ENCODE measurements at regions not wholly inside any gene's neighbourhood (a gene's known extent, or its start where the extent isn't known, plus 50 kb on each side); places are given as distances from the start of the nearest gene placed in this dataset.
A peak's percentile ranks its signal among the peaks of the same experiment; 100 is the strongest.

DNA sequence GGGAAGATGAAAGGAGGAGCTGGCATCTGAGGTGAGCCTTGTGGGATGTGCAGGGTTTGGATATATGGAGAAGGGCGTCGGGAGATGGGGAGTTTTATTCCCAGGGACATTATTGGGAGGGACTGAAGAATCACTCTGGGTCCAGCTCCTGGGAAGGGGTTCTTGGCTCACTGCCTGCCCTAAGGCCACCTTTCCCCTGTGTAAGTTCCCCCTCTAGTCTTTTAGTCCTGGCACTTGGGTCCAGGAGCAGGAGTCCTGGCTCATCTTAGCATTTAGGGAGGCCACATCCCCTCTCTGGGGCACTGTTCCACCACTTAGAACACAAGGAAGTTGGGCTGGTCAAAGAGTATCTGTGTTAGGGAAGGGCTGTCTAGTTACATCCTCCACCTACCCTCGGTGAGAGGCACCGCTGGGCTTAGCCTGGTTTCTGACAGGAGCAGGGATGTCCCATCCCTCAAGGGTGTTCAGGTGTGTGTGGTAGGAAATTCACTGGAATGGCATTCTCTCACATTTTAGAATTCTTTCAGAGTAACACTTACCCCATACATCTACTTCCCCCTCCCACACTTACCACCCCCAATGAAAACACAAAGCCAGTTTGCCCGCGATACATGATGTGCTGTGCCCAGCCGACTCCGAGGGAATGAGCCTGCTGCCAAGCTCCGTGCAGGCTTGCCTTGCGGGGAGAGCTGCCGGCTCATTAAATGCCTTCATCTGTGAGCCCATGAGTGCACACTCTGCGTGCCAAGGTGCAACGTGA, 86.7 kb downstream of the FAM43A start:
- Histone ChIP-seq H3K9me3 (no peaks in the 10 kb centered on the region), H3K27ac (no peak overlapping the region), H3K4me1 (ENCODE audit: control insufficient read depth in 1 of 2, low read depth in 2 of 2) (peaks cover 5 to 19% of the 10 kb centered on the region in 2 donors), H3K36me3 (no peaks in the 10 kb centered on the region), H3K4me3 (peak overlapping the region; percentile 44), H3K27me3 (replicated peaks; ENCODE audit: insufficient read depth) (no peaks in the 10 kb centered on the region)
- TF ChIP-seq, protein P1, sequence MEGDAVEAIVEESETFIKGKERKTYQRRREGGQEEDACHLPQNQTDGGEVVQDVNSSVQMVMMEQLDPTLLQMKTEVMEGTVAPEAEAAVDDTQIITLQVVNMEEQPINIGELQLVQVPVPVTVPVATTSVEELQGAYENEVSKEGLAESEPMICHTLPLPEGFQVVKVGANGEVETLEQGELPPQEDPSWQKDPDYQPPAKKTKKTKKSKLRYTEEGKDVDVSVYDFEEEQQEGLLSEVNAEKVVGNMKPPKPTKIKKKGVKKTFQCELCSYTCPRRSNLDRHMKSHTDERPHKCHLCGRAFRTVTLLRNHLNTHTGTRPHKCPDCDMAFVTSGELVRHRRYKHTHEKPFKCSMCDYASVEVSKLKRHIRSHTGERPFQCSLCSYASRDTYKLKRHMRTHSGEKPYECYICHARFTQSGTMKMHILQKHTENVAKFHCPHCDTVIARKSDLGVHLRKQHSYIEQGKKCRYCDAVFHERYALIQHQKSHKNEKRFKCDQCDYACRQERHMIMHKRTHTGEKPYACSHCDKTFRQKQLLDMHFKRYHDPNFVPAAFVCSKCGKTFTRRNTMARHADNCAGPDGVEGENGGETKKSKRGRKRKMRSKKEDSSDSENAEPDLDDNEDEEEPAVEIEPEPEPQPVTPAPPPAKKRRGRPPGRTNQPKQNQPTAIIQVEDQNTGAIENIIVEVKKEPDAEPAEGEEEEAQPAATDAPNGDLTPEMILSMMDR (IDR thresholded peaks at IDR 0.05), result no peak
- ATAC-seq (ENCODE audit: insufficient number of reproducible peaks, low FRiP score, low read depth) (no peak), DNase-seq (ENCODE audit: low spot score) (no peak)

GRCh38 chr3:194773216-194773615, 87.5 kb downstream of the FAM43A start:
- Histone ChIP-seq H3K36me3 (no peaks in the 10 kb centered on the region), H3K27me3 (replicated peaks; ENCODE audit: insufficient read depth) (no peaks in the 10 kb centered on the region), H3K4me1 (ENCODE audit: control insufficient read depth in 1 of 2, low read depth in 2 of 2) (peaks cover 5 to 19% of the 10 kb centered on the region in 2 donors), H3K9me3 (no peaks in the 10 kb centered on the region), H3K27ac (no peak overlapping the region), H3K4me3 (peak overlapping the region; percentile 44)
- ATAC-seq (ENCODE audit: insufficient number of reproducible peaks, low FRiP score, low read depth), result peak; percentile 56
- TF ChIP-seq, protein P1 (IDR thresholded peaks at IDR 0.05), result no peak
- DNase-seq (ENCODE audit: low spot score), result no peak

DNA sequence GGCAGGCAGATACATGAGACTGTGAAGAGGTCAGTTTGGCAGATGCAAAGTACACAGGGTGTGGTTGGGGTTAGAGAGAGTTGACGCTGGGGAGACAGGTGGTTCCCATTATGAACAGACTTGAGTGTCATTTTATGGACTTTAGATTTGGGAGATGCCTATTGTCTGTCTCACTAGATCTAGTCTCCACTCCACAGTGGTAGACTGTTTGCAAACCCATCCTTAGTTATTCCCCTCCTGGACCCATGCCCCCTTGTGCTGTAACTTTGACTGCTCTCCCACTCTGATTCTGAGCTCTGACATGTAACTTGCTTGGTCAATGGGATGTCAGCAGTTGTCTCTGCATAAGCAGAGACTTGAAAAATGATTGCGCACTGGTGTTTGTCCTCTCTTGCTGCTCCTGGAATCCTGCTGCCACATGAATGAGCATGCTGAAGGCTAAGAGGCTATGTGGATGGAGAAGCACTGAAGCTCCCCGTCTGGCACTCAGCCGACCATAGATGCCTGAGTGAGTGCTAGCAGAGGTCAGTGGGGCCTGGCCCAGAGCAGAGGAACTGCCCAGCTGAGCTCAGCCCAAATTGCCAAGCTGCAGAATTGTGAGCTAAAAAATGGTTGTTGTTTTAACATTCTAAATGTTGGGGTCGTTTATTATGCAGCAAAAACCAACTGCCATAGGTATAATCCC, 88.2 kb downstream of the FAM43A start:
- H3K27ac ChIP-seq, result no peak overlapping the region
- no peak overlapping the region for H3K4me3 ChIP-seq
- no peak for ATAC-seq (ENCODE audit: insufficient number of reproducible peaks, low FRiP score, low read depth)

GRCh38 chr3:194775266-194775665, 89.6 kb downstream of the FAM43A start:
- no peak for ATAC-seq (ENCODE audit: insufficient number of reproducible peaks, low FRiP score, low read depth)
- Histone ChIP-seq H3K27me3 (replicated peaks; ENCODE audit: insufficient read depth) (no peaks in the 10 kb centered on the region), H3K27ac (no peak overlapping the region), H3K36me3 (no peaks in the 10 kb centered on the region), H3K9me3 (no peaks in the 10 kb centered on the region), H3K4me3 (no peak overlapping the region), H3K4me1 (ENCODE audit: control insufficient read depth in 1 of 2, low read depth in 2 of 2) (peaks cover 5 to 18% of the 10 kb centered on the region in 2 donors)
- DNase-seq (ENCODE audit: low spot score), result no peak
- TF ChIP-seq, protein P1 (IDR thresholded peaks at IDR 0.05), result no peak

More for the DNA sequence above, 88.2 kb downstream of the FAM43A start:
- Histone ChIP-seq H3K9me3 (no peaks in the 10 kb centered on the region), H3K27me3 (replicated peaks; ENCODE audit: insufficient read depth) (no peaks in the 10 kb centered on the region), H3K4me1 (ENCODE audit: control insufficient read depth in 1 of 2, low read depth in 2 of 2) (peaks cover 5 to 19% of the 10 kb centered on the region in 2 donors), H3K36me3 (no peaks in the 10 kb centered on the region)
- no peak for DNase-seq (ENCODE audit: low spot score)
- TF ChIP-seq, protein P1 (IDR thresholded peaks at IDR 0.05), result no peak

DNA sequence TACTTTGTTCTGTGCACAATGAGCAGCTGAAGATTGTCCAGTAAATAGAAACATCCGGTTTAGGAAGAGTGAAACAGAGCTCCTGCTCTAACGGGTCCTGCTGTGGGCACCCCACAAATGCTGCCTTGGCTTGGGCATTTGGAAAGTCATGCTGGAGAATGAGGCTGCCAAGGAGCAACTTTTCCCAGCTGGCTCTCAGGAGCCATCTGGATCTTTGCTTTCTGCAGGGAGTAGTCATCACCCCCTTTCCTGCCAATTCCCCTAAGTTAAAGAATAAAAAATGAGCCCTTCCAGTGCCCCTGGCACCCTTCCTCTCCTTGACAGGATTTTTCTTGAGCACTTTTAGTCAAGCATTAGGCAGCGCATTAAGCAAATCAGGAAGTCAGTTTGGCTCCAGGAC, 90.0 kb downstream of the FAM43A start:
- TF ChIP-seq, protein P1 (IDR thresholded peaks at IDR 0.05), result no peak
- no peaks in the 10 kb centered on the region for H3K9me3 ChIP-seq
- DNase-seq (ENCODE audit: low spot score), result no peak

More for the DNA sequence above, 90.0 kb downstream of the FAM43A start:
- ATAC-seq (ENCODE audit: insufficient number of reproducible peaks, low FRiP score, low read depth), result no peak
- no peaks in the 10 kb centered on the region for H3K27me3 ChIP-seq (replicated peaks; ENCODE audit: insufficient read depth)
- H3K36me3 ChIP-seq, result no peaks in the 10 kb centered on the region
- peaks cover 5 to 18% of the 10 kb centered on the region in 2 donors for H3K4me1 ChIP-seq (ENCODE audit: control insufficient read depth in 1 of 2, low read depth in 2 of 2)
- no peak overlapping the region for H3K27ac ChIP-seq
- H3K4me3 ChIP-seq, result no peak overlapping the region

All from thoracic aorta (tissue), 2 donors.